GM23338 (cell line): ENCODE measurements at regions not wholly inside any gene's neighbourhood (a gene's known extent, or its start where the extent isn't known, plus 50 kb on each side); places are given as distances from the start of the nearest gene placed in this dataset.

Experiments
- ATAC-seq: fragments of 200-7000 bp; cut with Tn5 transposase; 3 replicates; pipeline ENCODE4 v1.9.1; 2020
- DNase-seq: peaks from one replicate; pipeline ENCODE4 v3.0.0-alpha.2; 2015; ENCODE audit warnings: low spot score
- H2AFZ ChIP-seq: fragments of 200-600 bp; sonication (generic); 2 replicates; pipeline ENCODE4 v1.8.0; 2016; ENCODE audit warnings: antibody characterized with exemption, mild to moderate bottlenecking, moderate library complexity
- H3F3A ChIP-seq: fragments of 200-600 bp; sonication (generic); replicated peaks from 2 replicates; pipeline ENCODE4 v1.8.0; 2017; ENCODE audit warnings: antibody characterized with exemption, mixed run types, low read depth
- H3K27ac ChIP-seq: fragments of 200-600 bp; sonication (generic); 2 replicates; pipeline ENCODE4 v1.6.1; 2016; ENCODE audit warnings: low read depth
- H3K27me3 ChIP-seq: fragments of 200-600 bp; sonication (generic); 2 replicates; pipeline ENCODE4 v1.8.0; 2016; ENCODE audit warnings: mild to moderate bottlenecking, mixed run types, moderate library complexity; ENCODE audit not compliant: insufficient read depth
- H3K36me3 ChIP-seq: fragments of 200-600 bp; sonication (generic); 2 replicates; pipeline ENCODE4 v1.8.0; 2016; ENCODE audit warnings: mild to moderate bottlenecking; ENCODE audit not compliant: insufficient read depth
- H3K4me1 ChIP-seq: fragments of 200-600 bp; sonication (generic); 2 replicates; pipeline ENCODE4 v1.8.0; 2016; ENCODE audit warnings: mild to moderate bottlenecking, moderate library complexity; ENCODE audit not compliant: insufficient read depth
- H3K4me2 ChIP-seq: fragments of 200-600 bp; sonication (generic); 2 replicates; pipeline ENCODE4 v1.7.1; 2017; ENCODE audit warnings: mixed run types
- H3K4me3 ChIP-seq: fragments of 200-600 bp; sonication (generic); 2 replicates; pipeline ENCODE4 v1.6.1; 2016; ENCODE audit warnings: mixed run types
- H3K79me2 ChIP-seq: fragments of 200-600 bp; sonication (generic); replicated peaks from 2 replicates; pipeline ENCODE4 v1.8.0; 2017; ENCODE audit warnings: mild to moderate bottlenecking; ENCODE audit not compliant: insufficient read depth
- H3K9me2 ChIP-seq: fragments of 200-600 bp; sonication (generic); 2 replicates; pipeline ENCODE4 v1.8.0; 2017; ENCODE audit not compliant: insufficient read depth
- H4K20me1 ChIP-seq: fragments of 200-600 bp; sonication (generic); replicated peaks from 2 replicates; pipeline ENCODE4 v1.8.0; 2017; ENCODE audit warnings: mild to moderate bottlenecking; ENCODE audit not compliant: insufficient read depth
- H3K27ac Mint-ChIP-seq: 2 replicates; pipeline ENCODE4 v1.8.0; 2020; ENCODE audit warnings: inconsistent platforms, mild to moderate bottlenecking, moderate library complexity, mixed read lengths
- H3K27me3 Mint-ChIP-seq: 3 replicates; pipeline ENCODE4 v1.8.0; 2022; ENCODE audit warnings: low read depth, mild to moderate bottlenecking, moderate library complexity, mixed read lengths, inconsistent platforms; ENCODE audit not compliant: insufficient read depth, poor library complexity
- H3K36me3 Mint-ChIP-seq: 3 replicates; pipeline ENCODE4 v1.8.0; 2021; ENCODE audit warnings: low read depth, mild to moderate bottlenecking, inconsistent platforms, moderate library complexity, mixed read lengths
- H3K4me1 Mint-ChIP-seq: 3 replicates; pipeline ENCODE4 v1.8.0; 2020; ENCODE audit warnings: mild to moderate bottlenecking, inconsistent platforms, mixed read lengths
- H3K4me3 Mint-ChIP-seq: 3 replicates; pipeline ENCODE4 v1.8.0; 2021; ENCODE audit warnings: moderate library complexity, mild to moderate bottlenecking, inconsistent platforms, mixed read lengths
- H3K9me3 Mint-ChIP-seq: 3 replicates; pipeline ENCODE4 v1.8.0; 2020; ENCODE audit warnings: moderate library complexity, mild to moderate bottlenecking, inconsistent platforms, mixed read lengths
- CREB1 ChIP-seq: fragments of 250-450 bp; sonication (Bioruptor Pico); IDR thresholded peaks from 2 replicates; pipeline ENCODE4 v1.5.0; 2020; ENCODE audit warnings: low read depth, mild to moderate bottlenecking, moderate library complexity
- EZH2 ChIP-seq: fragments of 200-600 bp; sonication (generic); IDR thresholded peaks from one replicate; pipeline ENCODE4 v1.8.0; 2017; ENCODE audit warnings: antibody characterized with exemption, mild to moderate bottlenecking, low read depth; ENCODE audit not compliant: unreplicated experiment
- EZH2phosphoT487 ChIP-seq: fragments of 200-600 bp; sonication (generic); IDR thresholded peaks from one replicate; pipeline ENCODE4 v1.8.1; 2018; ENCODE audit warnings: antibody characterized with exemption; ENCODE audit not compliant: unreplicated experiment
- JUNB ChIP-seq: IDR thresholded peaks from one replicate; pipeline ENCODE4 v1.6.1; 2016; ENCODE audit warnings: antibody characterized with exemption; ENCODE audit not compliant: unreplicated experiment
- NANOG ChIP-seq: IDR thresholded peaks from 2 replicates; pipeline ENCODE4 v1.6.1; 2016; ENCODE audit warnings: antibody characterized with exemption, borderline replicate concordance
- POLR2AphosphoS5 ChIP-seq: IDR thresholded peaks from 2 replicates; pipeline ENCODE4 v1.6.1; 2016; ENCODE audit warnings: antibody characterized with exemption, low read depth
- STAT1 ChIP-seq: IDR thresholded peaks from one replicate; pipeline ENCODE4 v1.6.1; 2016; ENCODE audit warnings: antibody characterized with exemption; ENCODE audit not compliant: unreplicated experiment
- ZNF114 ChIP-seq: fragments of 250-450 bp; sonication (Bioruptor Pico); IDR thresholded peaks from 2 replicates; pipeline ENCODE4 v1.5.0; 2020; ENCODE audit warnings: mild to moderate bottlenecking, moderate library complexity
- ZNF331 ChIP-seq: fragments of 250-450 bp; sonication (Bioruptor Pico); IDR thresholded peaks from 2 replicates; pipeline ENCODE4 v1.5.0; 2020; ENCODE audit warnings: low read depth, mild to moderate bottlenecking, moderate library complexity
- TF ChIP-seq, protein P1 (sequence below): fragments of 250-450 bp; sonication (Bioruptor Pico); IDR thresholded peaks from 2 replicates; pipeline ENCODE4 v1.5.0; 2020; ENCODE audit warnings: mild to moderate bottlenecking, moderate library complexity
- TF ChIP-seq, protein P2 (sequence below): IDR thresholded peaks from 2 replicates; pipeline ENCODE4 v1.6.1; 2016; ENCODE audit warnings: antibody characterized with exemption
- TF ChIP-seq, protein P3 (sequence below), 2 experiments: fragments of 200-600 bp in 1 of 2; sonication (generic) in 1 of 2; conservative IDR thresholded peaks; 2 replicates each; pipeline versions ENCODE4 v1.5.1 to v1.6.1; 2016 to 2017; ENCODE audit warnings: antibody characterized with exemption in 2 of 2, low read depth in 2 of 2, mild to moderate bottlenecking in 2 of 2, moderate library complexity in 1 of 2
- TF ChIP-seq, protein P4 (sequence below): IDR thresholded peaks from one replicate; pipeline ENCODE4 v1.6.1; 2018; ENCODE audit warnings: antibody characterized with exemption; ENCODE audit not compliant: unreplicated experiment

DNA sequence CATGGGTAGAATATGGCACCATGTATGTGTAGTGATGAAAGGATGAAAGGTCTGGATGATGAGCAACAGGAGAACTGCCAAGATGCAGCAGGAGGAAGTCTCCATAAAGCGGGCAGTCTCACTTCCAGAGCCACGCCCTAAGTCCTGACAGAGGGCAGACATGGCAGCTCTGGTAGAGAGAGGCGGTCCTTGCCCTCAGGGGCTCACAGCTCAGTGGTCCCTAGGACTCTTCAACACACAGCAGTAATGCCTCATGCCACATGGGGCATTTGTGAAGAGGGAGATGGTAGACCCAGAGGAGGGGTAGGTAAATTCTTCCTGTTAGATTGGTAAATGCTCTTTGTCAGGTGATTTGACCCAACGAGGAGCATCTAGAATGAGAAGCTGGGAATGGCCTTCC, 1088.4 kb downstream of the BCL11B start:
- TF ChIP-seq ZNF331 (CRISPR knock-in tag) (no peak), EZH2 (no peak), NANOG (no peak), ZNF114 (no peak), EZH2phosphoT487 (no peak), JUNB (no peak), CREB1 (CRISPR knock-in tag) (no peak), STAT1 (no peak), POLR2AphosphoS5 (no peak)
- TF ChIP-seq, protein P1, sequence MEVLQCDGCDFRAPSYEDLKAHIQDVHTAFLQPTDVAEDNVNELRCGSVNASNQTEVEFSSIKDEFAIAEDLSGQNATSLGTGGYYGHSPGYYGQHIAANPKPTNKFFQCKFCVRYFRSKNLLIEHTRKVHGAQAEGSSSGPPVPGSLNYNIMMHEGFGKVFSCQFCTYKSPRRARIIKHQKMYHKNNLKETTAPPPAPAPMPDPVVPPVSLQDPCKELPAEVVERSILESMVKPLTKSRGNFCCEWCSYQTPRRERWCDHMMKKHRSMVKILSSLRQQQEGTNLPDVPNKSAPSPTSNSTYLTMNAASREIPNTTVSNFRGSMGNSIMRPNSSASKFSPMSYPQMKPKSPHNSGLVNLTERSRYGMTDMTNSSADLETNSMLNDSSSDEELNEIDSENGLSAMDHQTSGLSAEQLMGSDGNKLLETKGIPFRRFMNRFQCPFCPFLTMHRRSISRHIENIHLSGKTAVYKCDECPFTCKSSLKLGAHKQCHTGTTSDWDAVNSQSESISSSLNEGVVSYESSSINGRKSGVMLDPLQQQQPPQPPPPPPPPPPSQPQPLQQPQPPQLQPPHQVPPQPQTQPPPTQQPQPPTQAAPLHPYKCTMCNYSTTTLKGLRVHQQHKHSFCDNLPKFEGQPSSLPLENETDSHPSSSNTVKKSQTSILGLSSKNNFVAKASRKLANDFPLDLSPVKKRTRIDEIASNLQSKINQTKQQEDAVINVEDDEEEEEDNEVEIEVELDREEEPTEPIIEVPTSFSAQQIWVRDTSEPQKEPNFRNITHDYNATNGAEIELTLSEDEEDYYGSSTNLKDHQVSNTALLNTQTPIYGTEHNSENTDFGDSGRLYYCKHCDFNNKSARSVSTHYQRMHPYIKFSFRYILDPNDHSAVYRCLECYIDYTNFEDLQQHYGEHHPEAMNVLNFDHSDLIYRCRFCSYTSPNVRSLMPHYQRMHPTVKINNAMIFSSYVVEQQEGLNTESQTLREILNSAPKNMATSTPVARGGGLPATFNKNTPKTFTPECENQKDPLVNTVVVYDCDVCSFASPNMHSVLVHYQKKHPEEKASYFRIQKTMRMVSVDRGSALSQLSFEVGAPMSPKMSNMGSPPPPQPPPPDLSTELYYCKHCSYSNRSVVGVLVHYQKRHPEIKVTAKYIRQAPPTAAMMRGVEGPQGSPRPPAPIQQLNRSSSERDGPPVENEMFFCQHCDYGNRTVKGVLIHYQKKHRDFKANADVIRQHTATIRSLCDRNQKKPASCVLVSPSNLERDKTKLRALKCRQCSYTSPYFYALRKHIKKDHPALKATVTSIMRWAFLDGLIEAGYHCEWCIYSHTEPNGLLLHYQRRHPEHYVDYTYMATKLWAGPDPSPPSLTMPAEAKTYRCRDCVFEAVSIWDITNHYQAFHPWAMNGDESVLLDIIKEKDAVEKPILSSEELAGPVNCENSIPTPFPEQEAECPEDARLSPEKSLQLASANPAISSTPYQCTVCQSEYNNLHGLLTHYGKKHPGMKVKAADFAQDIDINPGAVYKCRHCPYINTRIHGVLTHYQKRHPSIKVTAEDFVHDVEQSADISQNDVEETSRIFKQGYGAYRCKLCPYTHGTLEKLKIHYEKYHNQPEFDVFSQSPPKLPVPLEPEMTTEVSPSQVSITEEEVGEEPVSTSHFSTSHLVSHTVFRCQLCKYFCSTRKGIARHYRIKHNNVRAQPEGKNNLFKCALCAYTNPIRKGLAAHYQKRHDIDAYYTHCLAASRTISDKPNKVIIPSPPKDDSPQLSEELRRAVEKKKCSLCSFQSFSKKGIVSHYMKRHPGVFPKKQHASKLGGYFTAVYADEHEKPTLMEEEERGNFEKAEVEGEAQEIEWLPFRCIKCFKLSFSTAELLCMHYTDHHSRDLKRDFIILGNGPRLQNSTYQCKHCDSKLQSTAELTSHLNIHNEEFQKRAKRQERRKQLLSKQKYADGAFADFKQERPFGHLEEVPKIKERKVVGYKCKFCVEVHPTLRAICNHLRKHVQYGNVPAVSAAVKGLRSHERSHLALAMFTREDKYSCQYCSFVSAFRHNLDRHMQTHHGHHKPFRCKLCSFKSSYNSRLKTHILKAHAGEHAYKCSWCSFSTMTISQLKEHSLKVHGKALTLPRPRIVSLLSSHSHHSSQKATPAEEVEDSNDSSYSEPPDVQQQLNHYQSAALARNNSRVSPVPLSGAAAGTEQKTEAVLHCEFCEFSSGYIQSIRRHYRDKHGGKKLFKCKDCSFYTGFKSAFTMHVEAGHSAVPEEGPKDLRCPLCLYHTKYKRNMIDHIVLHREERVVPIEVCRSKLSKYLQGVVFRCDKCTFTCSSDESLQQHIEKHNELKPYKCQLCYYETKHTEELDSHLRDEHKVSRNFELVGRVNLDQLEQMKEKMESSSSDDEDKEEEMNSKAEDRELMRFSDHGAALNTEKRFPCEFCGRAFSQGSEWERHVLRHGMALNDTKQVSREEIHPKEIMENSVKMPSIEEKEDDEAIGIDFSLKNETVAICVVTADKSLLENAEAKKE (CRISPR knock-in tag) = no peak
- TF ChIP-seq, protein P2, sequence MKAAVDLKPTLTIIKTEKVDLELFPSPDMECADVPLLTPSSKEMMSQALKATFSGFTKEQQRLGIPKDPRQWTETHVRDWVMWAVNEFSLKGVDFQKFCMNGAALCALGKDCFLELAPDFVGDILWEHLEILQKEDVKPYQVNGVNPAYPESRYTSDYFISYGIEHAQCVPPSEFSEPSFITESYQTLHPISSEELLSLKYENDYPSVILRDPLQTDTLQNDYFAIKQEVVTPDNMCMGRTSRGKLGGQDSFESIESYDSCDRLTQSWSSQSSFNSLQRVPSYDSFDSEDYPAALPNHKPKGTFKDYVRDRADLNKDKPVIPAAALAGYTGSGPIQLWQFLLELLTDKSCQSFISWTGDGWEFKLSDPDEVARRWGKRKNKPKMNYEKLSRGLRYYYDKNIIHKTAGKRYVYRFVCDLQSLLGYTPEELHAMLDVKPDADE = no peak
- TF ChIP-seq, protein P3, sequence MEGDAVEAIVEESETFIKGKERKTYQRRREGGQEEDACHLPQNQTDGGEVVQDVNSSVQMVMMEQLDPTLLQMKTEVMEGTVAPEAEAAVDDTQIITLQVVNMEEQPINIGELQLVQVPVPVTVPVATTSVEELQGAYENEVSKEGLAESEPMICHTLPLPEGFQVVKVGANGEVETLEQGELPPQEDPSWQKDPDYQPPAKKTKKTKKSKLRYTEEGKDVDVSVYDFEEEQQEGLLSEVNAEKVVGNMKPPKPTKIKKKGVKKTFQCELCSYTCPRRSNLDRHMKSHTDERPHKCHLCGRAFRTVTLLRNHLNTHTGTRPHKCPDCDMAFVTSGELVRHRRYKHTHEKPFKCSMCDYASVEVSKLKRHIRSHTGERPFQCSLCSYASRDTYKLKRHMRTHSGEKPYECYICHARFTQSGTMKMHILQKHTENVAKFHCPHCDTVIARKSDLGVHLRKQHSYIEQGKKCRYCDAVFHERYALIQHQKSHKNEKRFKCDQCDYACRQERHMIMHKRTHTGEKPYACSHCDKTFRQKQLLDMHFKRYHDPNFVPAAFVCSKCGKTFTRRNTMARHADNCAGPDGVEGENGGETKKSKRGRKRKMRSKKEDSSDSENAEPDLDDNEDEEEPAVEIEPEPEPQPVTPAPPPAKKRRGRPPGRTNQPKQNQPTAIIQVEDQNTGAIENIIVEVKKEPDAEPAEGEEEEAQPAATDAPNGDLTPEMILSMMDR (conservative IDR thresholded peaks at IDR 0.05; ENCODE audit: low read depth in 2 of 2) = no peak
- TF ChIP-seq, protein P4, sequence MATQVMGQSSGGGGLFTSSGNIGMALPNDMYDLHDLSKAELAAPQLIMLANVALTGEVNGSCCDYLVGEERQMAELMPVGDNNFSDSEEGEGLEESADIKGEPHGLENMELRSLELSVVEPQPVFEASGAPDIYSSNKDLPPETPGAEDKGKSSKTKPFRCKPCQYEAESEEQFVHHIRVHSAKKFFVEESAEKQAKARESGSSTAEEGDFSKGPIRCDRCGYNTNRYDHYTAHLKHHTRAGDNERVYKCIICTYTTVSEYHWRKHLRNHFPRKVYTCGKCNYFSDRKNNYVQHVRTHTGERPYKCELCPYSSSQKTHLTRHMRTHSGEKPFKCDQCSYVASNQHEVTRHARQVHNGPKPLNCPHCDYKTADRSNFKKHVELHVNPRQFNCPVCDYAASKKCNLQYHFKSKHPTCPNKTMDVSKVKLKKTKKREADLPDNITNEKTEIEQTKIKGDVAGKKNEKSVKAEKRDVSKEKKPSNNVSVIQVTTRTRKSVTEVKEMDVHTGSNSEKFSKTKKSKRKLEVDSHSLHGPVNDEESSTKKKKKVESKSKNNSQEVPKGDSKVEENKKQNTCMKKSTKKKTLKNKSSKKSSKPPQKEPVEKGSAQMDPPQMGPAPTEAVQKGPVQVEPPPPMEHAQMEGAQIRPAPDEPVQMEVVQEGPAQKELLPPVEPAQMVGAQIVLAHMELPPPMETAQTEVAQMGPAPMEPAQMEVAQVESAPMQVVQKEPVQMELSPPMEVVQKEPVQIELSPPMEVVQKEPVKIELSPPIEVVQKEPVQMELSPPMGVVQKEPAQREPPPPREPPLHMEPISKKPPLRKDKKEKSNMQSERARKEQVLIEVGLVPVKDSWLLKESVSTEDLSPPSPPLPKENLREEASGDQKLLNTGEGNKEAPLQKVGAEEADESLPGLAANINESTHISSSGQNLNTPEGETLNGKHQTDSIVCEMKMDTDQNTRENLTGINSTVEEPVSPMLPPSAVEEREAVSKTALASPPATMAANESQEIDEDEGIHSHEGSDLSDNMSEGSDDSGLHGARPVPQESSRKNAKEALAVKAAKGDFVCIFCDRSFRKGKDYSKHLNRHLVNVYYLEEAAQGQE = no peak
- Histone ChIP-seq H3K9me2 (peaks cover 8% of the 10 kb centered on the region; the same call in 1 of the 2 replicates), H3K36me3 (no peaks in the 10 kb centered on the region), H3K27me3 (no peaks in the 10 kb centered on the region), H3F3A (no peaks in the 10 kb centered on the region), H3K4me2 (no peak overlapping the region), H3K4me1 (no peaks in the 10 kb centered on the region), H4K20me1 (no peaks in the 10 kb centered on the region), H3K27ac (no peak overlapping the region), H3K79me2 (no peaks in the 10 kb centered on the region), H3K4me3 (no peak overlapping the region), H2AFZ (no peak overlapping the region)
- DNase-seq (no peak), ATAC-seq (no peak)
- Mint-ChIP-seq H3K36me3 (no peaks in the 10 kb centered on the region), H3K9me3 (no peaks in the 10 kb centered on the region), H3K4me3 (no peak overlapping the region), H3K27me3 (peaks cover 2% of the 10 kb centered on the region), H3K4me1 (no peaks in the 10 kb centered on the region; the same call in 2 of the 3 replicates), H3K27ac (no peak overlapping the region)
